GM19397 (cell line): ENCODE measurements at regions not wholly inside any gene's neighbourhood (a gene's known extent, or its start where the extent isn't known, plus 50 kb on each side); places are given as distances from the start of the nearest gene placed in this dataset.

Experiments used
- ATAC-seq: cut with Tn5 transposase; IDR thresholded peaks from one replicate; pipeline ENCODE4 v1.9.1; 2021; ENCODE audit warnings: mild to moderate bottlenecking, moderate library complexity; ENCODE audit not compliant: unreplicated experiment

DNA sequence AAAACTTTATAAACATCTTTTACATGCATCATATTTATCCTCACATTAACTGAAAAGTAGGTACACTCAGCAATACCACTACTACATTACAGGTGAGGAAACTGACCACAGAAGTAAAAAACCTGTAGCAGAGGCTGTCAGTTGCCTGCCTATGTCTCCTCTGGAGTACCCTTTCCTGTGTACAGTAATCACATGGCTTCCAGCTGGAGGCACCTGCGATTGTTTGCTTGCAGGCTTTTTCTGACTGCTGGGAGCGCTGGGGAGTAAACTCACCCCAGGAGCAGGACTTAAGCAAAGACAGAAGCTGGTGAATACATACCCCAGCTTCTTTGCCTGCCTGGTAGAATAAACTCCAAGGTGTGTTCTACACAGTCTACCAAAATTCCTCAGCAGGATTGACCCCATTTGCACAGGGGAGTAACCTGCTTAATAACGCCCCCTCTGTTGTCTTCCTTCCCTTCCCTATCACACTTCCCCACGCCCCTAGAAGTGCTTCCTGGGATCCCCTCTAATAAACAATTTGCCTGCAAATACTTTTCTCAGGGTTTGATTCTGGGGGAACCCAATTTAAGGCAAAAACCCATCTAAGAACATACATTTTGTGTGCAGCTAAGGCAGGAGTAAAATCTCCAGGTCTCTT is 138.9 kb downstream of the PTH2R start:
- no peak for ATAC-seq

DNA sequence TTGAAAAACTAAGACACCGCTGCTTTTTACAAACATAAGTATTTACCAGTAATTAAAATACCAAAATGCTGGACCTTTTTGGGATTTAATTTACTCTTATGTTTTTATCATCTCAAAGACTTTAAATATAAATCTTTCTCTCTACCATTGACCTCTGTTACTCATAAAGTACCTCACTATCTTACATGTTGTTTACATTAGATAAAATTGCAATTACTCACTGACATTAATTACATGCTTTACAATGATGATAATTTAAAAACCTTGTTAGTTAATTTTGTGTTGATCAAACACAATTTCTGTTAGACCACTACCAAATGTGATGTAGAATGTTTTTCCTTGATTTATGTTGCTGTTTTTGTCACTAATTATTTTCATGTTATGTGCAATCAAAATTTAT is 139.5 kb downstream of the PTH2R start:
- no peak for ATAC-seq

DNA sequence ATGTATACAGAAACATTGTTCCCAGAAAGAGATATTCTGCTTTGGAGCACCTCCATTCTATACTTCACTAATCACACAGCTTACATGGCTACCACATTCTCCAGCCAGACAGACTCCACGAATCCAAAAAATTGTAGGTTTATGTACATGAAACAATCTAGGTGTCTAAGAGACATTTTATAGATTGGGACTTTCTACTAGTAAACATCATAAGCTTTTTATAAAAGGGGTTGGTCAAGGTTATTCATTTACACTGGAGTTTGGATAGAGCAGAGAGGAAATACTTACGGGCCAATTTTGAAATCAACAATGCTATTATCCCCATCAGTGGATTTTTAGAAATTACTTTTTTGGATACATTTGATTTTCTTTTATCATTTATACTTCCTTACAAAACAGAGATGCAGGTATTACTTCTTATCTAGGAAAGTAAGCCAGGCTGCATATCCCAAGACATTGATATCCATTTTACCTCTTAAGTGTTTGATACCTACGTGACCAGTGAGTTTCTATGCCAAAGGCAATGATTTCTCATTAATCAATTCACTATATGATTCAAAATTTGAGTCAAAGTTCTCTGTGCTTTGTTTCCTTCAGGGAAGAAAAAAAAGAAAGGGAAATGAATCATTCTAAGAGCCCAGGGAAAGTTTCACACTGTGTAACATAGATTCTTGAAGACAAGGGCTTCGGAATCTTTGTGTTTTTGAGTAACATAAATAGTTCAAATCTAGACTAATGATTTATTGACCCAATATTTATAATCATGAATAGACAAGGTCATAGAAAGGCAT is 140.5 kb downstream of the PTH2R start:
- ATAC-seq = no peak

DNA sequence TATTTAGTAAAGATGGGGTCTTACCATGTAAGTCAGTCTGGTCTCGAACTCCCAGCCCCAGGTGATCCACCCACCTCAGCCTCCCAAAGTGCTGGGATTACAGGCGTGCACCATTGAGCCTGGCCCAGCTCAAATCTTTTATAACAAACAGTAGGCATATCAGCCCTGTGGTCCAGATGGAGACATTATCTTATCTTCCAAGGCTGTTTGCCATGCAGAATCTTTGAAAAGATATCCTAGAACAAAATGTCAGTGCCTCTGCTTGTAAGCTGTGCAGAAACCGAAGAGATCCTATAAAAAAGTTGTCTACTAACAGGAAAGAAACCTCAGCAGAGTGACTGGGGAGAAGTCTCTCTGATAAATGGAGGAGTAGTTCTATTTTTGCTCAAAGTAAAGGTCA is 142.1 kb downstream of the PTH2R start:
- ATAC-seq = no peak

DNA sequence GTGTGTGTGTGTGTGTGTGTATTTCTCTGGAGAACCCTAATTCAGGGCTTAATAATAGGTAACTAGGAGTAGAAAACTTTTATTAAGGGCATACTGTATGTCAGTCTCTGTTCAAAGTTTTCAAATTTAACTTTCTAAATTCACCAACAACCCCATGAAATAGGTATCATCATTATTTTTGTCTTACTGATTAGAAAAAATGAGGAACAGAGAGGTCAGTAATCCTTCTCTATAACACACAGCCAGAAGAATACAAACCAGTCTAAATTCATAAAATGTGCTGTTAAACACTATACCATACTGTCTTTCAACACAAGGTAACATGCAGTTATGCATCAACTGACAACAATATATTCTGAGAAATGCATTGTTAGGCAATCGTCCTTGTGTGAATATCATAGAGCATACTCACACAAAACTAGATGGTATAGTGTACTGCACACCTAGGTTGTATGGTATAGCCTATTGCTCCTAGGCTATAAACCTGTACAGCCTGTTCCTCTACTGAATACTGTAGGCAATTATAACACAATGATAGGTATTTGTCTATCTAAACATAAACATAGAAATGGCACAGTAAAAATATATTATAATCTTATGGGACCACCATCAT is 143.1 kb downstream of the PTH2R start:
- ATAC-seq = no peak

DNA sequence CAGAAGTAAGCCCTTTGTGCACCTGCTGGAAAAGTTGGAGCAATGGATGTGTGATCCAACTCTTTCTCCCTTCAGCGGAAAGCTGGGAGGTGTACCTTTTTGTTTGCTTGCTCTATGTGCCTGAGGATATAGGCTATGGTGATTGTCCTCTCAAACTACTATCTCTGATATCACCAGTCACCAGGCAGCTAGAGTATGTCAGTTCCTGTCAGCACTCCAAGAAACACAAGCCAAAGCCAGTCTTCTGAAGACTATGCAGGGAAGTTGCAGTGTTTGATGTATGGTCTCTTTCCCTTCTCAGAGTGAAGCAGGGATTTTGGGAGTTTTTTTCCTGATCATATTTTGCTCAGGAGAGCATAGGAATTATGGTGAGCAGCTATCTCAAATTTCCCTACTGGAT is 146.4 kb downstream of the PTH2R start:
- no peak for ATAC-seq

DNA sequence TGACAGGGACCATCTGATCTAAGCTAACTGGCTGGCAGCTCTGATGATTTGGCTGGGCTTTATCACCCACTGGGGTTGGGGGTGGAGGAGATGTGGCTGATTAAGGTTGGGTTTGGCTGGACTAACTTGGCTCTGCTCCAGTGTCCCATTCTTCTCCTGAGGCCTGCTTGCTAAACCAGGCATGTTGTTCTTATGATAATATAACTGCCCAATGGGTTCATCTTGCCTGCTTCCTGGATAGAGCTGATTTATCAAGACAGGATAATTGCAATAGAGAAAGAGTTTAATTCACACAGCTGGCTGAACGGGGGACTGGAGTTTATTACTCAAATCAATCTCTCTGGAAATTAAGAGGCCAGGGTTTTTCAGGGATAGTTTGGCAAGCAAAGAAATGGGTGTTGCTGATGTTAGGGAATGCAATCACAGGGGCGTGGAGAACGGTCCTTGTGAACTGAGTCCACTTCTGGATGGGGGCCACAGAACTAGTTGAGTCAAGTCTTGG is 150.4 kb downstream of the PTH2R start:
- no peak for ATAC-seq

DNA sequence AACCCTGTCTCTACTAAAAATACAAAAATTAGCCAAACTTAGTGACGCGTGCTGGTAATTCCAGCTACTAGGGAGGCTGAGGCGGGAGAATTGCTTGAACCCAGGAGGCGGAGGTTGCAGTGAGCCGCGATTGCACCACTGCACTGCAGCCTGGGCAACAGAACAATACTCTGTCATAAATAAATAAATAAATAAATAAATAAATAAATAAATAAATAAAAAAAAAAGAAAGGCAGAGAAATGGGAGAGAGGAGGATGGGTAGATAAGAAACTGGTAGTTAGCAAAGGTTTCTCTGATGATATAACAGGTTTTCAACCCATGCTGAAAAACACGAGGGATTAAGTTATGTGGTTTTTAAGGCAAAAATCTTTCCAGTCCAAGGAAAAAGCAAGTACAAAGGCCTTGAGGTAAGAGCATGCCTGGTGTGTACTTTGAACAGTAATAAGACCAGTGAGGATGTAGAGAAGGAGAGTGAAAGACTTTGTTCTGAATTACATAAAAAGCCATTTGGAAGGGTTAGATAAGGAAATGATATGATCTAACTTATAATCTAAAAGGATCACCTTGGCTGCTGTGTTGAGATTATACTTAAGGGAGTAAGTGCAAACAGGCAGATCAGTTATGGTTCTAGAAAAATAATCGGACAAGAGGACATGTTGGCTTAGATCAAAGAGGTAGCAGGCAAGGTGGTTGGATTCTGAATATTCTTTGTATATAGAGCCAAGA is 159.3 kb downstream of the PTH2R start:
- no peak for ATAC-seq

DNA sequence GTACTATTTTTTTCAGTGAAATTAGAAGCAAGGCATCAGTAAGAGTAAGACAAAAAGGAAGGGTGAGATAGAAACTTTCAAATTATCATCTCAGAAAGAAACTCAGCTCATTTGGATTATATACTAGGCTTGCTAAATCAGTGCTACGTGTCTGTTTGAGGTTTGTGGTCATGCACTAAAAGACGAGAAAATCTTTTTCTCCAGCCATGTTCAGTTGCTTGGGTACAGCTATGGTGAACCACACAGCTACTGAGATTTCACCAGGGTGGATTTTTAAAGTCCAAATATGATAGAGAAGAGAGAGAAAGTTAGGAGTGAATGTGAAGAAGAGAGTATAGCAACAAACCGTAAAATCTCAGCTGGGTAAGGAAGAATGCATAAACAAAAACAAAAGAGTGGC is 161.6 kb downstream of the PTH2R start:
- ATAC-seq = no peak

DNA sequence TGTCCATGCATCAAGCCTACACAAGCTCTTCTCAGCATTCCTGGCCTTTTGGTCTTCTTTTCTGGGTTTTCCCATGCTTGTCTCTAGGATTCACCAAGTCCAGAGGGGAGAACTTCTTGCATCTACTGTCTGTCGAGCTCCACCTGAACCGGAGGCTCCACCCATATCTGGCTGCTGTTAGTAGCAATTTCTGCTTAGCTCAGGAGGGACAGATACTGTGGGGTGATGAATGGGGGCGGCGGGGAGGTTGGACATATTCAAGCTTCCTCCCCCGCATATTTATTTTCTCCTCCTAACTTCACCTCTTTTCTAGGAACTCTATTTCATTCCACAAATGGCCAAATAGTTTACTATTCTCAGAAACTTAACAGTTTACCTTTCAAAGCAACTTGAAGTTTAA is 163.5 kb downstream of the PTH2R start:
- no peak for ATAC-seq

DNA sequence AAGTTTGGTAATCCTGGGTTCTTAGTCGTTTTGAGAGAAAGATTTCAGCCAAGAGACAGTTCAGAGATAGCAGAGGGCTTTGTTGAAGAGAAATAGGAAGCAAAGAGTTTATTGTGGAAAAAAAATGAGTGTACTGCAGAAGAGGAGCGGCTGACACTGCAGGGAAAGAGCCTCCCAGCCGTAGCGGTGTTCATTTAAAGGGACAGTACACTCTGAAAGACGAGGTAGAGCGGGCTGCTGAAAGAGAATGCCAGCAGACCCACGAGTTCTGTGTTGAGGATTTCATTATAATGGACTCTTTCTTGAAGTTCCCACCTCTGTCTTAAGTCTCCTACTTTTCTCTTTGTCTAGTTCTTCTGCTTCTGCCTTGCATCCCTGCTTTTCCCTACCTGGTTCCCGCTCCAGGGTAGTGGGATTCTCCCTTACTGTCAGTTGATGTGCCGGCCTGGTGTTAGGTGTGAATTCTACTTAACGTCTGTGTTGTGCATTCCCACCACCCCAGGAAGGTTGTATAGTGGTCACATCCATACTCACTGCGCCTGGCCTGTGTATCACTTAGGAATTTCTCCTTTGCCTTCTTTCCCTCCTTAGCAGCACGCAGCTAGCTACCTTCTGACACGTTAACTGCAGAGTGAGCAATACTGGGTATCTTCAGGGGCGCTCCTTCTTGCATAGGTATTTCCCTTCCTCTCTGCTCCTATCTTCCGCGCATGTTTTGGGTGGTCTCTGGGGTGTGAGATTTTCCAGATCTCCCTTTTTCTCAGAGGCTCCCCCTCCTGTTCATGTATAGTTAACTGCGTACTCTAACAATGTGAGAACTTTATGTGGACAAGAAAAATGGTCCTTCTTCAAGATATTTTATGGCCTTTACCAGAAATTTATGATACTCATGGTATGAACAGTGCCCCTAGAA is 164.5 kb downstream of the PTH2R start:
- ATAC-seq = no peak

DNA sequence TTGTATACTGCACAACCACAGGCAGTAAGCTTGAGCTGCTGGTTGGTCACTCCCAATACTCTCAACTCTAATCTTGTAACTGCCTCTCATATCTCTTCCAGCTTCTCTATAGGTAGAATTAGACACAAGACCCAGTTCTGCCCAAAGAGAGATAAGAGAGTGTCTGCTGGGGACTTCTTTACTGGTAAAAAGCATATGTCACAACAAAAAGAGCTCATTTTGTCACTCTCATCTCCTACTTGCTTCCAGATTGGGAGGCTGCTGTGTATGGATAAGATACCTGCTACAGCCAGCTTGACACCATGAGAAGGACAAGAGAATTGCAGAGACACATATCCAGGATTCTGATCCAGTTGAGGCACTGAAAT is 165.2 kb downstream of the PTH2R start:
- ATAC-seq = no peak

DNA sequence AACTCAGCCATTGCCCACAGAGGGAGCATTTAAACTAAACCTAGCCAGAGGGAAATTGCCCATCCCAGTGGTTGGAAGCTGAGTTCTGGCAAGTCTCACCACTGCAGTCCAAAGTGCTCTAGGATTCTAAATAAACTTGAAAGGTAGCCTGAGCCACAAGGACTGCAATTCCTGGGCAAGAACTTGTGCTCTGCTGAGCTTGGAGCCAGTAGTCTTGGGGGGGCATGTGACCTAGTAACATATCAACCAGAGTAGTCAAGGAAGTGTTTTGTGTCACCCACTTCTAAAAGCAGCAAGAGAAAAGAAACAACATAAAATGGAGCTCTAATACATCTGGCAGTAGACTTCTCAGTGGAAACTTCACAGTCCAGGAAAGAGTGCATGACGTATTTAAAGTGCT is 167.0 kb downstream of the PTH2R start:
- no peak for ATAC-seq

DNA sequence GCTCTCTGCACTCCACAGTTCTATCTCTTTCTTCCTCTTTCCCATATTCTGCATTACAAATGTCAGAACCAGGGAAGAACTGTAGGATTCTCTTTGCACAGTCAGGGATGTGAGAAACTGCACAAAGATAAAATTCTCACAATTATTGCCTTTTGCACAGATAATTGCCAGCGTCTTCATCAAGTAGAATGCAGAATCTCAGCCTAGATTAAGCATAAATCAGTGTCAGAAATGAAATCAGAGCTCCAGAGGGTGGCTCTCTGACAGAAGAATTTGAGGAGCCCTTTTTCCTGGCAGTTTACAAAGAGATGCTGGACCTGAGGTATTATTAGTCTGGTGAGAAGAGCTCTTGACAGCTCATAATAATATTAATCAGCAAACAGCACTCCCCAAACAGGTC is 173.1 kb downstream of the PTH2R start:
- ATAC-seq = no peak

DNA sequence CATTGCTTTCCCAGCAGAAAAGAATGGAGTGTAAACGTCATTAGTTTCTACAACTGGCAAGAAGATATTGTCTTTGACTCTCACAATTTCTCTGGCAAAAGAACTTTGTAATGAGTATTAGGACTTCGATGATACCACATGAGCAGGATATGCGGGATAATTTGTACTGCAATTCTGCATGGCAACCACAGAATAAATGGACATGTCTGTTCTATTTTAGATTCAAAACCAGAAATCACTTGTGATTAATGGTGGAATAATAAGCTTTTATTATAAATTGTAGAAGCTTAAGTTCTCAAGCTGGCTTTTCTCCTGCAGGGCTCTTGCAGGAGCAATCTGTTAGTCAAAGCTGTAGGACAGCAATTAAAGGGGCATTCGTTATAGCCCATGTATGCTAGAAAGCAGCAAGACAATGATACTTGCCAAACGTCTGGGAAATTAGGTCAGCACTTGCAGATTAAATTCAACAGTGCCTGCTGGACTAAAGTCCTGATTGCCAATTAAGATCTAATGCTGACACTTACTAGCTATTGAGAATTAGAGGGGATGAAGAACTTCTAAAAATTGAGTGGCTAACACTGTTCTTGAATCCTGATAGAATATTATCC is 177.9 kb downstream of the PTH2R start:
- no peak for ATAC-seq

DNA sequence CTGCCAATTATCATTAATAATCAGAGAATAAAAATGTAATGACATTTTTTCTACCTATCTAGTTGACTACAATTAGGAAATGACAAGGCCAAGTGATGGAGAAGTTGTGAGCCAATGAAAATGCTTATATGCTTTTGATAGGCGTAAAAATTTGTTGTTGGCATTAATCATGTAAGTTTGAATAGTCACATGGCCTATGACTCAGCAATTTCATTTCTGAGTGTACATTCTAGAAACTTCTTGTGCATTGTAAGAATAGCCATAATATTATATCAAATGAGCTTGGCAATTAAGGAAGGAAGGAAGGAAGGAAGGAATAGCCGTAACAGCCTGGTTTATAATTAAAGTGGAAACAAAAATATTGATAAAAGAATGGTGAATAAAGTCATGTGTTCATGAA is 179.9 kb downstream of the PTH2R start:
- ATAC-seq = no peak

DNA sequence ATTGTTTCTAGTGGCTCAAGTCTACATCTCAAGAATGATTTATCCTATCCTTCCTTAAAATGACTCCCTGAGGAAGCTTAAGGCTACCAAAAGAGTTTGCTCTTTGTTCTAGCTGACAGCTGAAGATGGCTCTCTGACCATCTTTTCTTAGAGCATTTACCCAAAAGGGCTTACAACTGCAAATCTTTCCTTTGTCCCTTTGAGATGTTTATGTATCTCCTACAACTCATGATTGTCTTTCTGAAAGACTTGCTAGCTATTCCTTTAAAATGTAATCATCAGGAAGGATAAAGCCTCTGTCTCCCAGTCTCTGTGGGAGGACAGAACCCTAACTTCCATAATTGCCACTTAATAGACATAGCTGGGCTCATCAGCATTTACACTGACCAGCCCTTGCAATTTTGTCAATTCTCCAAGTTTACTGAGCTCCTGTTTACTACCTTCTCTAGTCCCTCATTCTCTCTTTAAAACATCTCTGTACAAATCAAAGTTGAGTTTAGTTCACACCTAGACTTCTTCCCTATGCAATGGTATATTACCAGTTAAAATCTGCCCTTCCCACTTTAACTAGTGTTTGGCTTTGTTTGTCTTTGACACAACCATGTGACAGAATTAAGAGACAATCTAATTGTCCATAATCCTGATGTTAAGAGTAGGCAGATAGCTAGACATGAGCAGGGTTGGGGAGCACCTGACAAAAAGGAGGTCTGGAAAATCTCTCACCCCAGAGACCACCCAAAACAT is 188.2 kb downstream of the PTH2R start:
- ATAC-seq = no peak

DNA sequence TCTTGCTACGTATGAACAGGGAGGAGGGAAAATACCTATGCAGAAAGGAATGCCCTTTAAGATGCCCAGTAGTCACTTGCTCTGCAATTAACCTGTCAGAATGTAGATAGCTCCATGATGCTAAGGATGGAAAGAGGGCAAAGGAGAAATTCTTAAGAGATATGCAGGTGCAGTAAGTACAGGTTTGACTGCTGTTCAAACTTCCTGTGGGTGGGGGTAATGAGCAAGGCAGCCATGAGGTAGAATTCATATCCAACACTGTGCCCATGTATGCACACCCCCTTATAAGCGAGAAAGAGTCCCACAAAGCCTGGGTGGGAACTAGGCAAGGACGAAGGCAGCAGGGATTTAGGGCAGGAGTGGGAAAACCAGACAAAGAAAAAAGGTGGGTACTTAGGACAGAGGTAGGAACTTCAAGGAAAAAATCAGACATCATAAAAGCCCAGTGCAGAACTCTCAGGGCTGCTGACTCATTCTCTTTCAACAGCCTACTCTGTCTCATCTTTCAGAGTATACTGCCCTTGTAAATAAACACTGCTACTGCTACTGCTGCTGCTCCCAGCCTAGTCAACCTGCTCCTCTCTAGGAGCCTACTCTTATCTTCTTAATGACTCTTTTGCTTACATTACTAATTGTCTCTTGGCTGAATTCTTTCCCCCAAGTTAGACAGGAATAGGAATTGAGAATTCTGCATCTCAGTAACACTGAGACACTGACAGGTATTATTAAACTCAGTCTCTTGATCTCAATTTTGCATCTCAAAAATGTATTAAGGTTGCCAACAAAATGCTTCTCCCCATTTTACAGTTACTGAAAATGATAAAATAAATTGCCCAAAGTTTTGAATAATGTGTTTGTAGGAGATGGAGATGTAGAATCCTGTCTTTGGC is 189.0 kb downstream of the PTH2R start:
- no peak for ATAC-seq
